Uterus (tissue), 3 donors: ENCODE measurements at regions not wholly inside any gene's neighbourhood (a gene's known extent, or its start where the extent isn't known, plus 50 kb on each side); places are given as distances from the start of the nearest gene placed in this dataset.

Source experiments
- DNase-seq, 2 donors: peaks; one replicate each; pipeline ENCODE4 v3.0.0-alpha.2; 2019 to 2020
- H3K27ac ChIP-seq, 2 donors: fragments of 200-600 bp; sonication (generic); 1 replicate in 1 of 2; 2 replicates in 1 of 2; pipeline ENCODE4 v1.5.1; 2016 to 2018
- H3K27me3 ChIP-seq, 2 donors: fragments of 200-600 bp; sonication (generic); one replicate each; pipeline ENCODE4 v1.5.1; 2018 to 2019; ENCODE audit warnings: control low read depth in 1 of 2
- H3K36me3 ChIP-seq, 2 donors: fragments of 200-600 bp; sonication (generic); one replicate each; pipeline ENCODE4 v1.5.1; 2019; ENCODE audit warnings: control low read depth in 1 of 2
- H3K4me1 ChIP-seq, 2 donors: fragments of 200-600 bp; sonication (generic); one replicate each; pipeline ENCODE4 v1.5.1; 2018 to 2019; ENCODE audit warnings: control low read depth in 1 of 2
- H3K4me3 ChIP-seq, 2 donors: fragments of 200-600 bp; sonication (generic); 1 replicate in 1 of 2; 2 replicates in 1 of 2; pipeline ENCODE4 v1.5.1; 2018 to 2019; ENCODE audit warnings: mild to moderate bottlenecking in 1 of 2
- H3K9me3 ChIP-seq, 2 donors: fragments of 200-600 bp; sonication (generic); one replicate each; pipeline ENCODE4 v1.5.1; 2019; ENCODE audit warnings: control low read depth in 1 of 2
- CTCF ChIP-seq, 4 experiments: fragments of 200-600 bp in 2 of 4; fragments of 450-650 bp in 2 of 4; sonication (generic) in 2 of 4; IDR thresholded peaks; one replicate each; pipeline ENCODE4 v1.5.1; 2016 to 2019; ENCODE audit warnings: antibody characterized with exemption in 4 of 4, mild to moderate bottlenecking in 2 of 4, moderate library complexity in 1 of 4
- POLR2A ChIP-seq, 2 donors: fragments of 450-650 bp; IDR thresholded peaks; one replicate each; pipeline ENCODE4 v1.6.1; 2016; ENCODE audit warnings: antibody characterized with exemption in 2 of 2, mild to moderate bottlenecking in 1 of 2, moderate library complexity in 1 of 2
- intact Hi-C: fragments of 100-400 bp; cut with DNase I; formaldehyde crosslinking; loops from one replicate; pipeline ENCODE4 v1.15.1; 2023; ENCODE audit warnings: low total_unique reads
- donor health status: DM: yes; HTN: yes; CAD: no.

DNA sequence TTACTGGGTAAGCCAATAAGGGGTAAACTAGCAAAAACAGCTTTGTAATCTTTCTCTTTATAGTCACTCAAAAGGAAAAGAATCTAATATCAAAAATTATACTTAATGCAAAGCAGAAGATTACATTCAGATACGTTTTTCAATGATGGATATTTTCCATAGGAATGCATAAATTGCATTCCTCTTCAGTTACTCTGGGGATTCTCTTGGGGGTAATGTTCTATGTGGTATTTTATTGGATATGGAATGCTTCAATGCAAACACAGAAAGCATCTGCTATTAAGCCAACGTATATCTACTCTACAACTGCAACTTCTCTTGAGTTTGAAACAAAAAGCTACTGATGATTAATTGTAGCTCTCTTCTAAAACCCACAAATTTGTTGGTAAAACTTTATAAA is 106.0 kb downstream of the SLC41A2 start:
- Histone ChIP-seq H3K9me3 (no peaks in the 10 kb centered on the region), H3K4me3 (no peak overlapping the region), H3K27me3 (no peaks in the 10 kb centered on the region), H3K36me3 (no peaks in the 10 kb centered on the region), H3K4me1 (no peaks in the 10 kb centered on the region), H3K27ac (no peak overlapping the region)
- no peak for DNase-seq
- TF ChIP-seq POLR2A (IDR thresholded peaks at IDR 0.05) (no peak), CTCF (IDR thresholded peaks at IDR 0.05) (no peak)
- intact Hi-C loops: no loop called here

GRCh38 chr12:104850781-104851180 is 107.3 kb downstream of the SLC41A2 start:
- Histone ChIP-seq H3K4me1 (no peaks in the 10 kb centered on the region), H3K27ac (no peak overlapping the region), H3K36me3 (no peaks in the 10 kb centered on the region), H3K27me3 (no peaks in the 10 kb centered on the region), H3K4me3 (no peak overlapping the region), H3K9me3 (no peaks in the 10 kb centered on the region)
- intact Hi-C loops: no loop called here
- no peak for DNase-seq
- TF ChIP-seq CTCF (IDR thresholded peaks at IDR 0.05): no peak
- no peak for TF ChIP-seq POLR2A (IDR thresholded peaks at IDR 0.05)

- no peak for DNase-seq
- no peak for TF ChIP-seq POLR2A (IDR thresholded peaks at IDR 0.05)
- no peak for TF ChIP-seq CTCF (IDR thresholded peaks at IDR 0.05)
- H3K36me3 ChIP-seq: no peaks in the 10 kb centered on the region
- H3K4me1 ChIP-seq: no peaks in the 10 kb centered on the region
- H3K27me3 ChIP-seq: no peaks in the 10 kb centered on the region
- intact Hi-C loops: no loop called here
- H3K27ac ChIP-seq: no peak overlapping the region
- no peak overlapping the region for H3K4me3 ChIP-seq
- H3K9me3 ChIP-seq: no peaks in the 10 kb centered on the region
Observed at GRCh38 chr12:104846056-104846767, 111.9 kb downstream of the SLC41A2 start.

DNA sequence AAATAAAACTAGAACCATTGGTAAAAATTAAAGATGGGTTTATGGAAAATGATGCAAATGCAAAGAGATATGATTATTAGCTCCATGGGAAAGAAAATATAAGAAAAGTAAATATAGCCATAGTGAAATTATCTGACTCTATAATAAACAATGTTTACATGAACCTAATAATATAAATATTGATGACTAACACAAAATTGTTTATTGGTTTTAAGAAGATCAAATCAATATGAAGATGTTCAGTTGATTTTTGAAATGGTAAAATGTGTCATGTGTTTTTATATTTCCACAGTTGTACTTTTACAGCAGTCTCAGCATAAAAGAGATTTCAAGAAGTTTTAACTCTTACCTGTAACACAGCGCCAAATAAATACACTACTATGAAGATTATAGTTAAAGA is 114.0 kb downstream of the SLC41A2 start:
- no peak for TF ChIP-seq POLR2A (IDR thresholded peaks at IDR 0.05)
- TF ChIP-seq CTCF (IDR thresholded peaks at IDR 0.05): no peak
- Histone ChIP-seq H3K4me1 (no peaks in the 10 kb centered on the region), H3K36me3 (no peaks in the 10 kb centered on the region), H3K27me3 (no peaks in the 10 kb centered on the region), H3K27ac (no peak overlapping the region), H3K4me3 (no peak overlapping the region), H3K9me3 (no peaks in the 10 kb centered on the region)
- DNase-seq: no peak
- intact Hi-C loops: no loop called here

DNA sequence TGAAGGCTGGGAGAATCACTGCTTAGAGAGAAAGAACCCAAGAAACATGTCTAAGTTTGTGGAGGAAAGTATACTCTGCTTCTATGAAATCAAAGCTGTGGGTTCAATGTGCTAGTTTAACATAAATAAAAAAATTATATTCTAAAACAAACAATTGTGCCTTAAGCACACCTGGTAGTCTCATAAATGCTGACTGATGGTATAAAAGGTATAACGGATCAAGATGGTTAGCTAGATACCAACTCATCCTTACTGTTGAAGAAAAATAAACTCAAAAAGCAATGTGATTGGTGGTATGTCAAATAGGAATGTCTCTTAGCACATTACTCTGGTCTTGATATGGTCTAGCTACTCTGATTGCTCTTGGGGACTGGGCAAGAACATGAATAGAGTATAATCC is 117.8 kb downstream of the SLC41A2 start:
- no peaks in the 10 kb centered on the region for H3K36me3 ChIP-seq
- H3K27me3 ChIP-seq: no peaks in the 10 kb centered on the region
- H3K27ac ChIP-seq: no peak overlapping the region
- H3K4me3 ChIP-seq: no peak overlapping the region
- TF ChIP-seq POLR2A (IDR thresholded peaks at IDR 0.05): no peak
- TF ChIP-seq CTCF (IDR thresholded peaks at IDR 0.05): no peak
- intact Hi-C loops: no loop called here
- H3K4me1 ChIP-seq: no peaks in the 10 kb centered on the region
- no peaks in the 10 kb centered on the region for H3K9me3 ChIP-seq
- no peak for DNase-seq
